NCI-H2196 (cell line): ENCODE measurements at regions not wholly inside any gene's neighbourhood (a gene's known extent, or its start where the extent isn't known, plus 50 kb on each side); places are given as distances from the start of the nearest gene placed in this dataset.

Source experiments
- DNase-seq: peaks from one replicate; lab custom pipeline; 2025; ENCODE audit not compliant: unreplicated experiment; lab: John Stamatoyannopoulos, UW

DNA sequence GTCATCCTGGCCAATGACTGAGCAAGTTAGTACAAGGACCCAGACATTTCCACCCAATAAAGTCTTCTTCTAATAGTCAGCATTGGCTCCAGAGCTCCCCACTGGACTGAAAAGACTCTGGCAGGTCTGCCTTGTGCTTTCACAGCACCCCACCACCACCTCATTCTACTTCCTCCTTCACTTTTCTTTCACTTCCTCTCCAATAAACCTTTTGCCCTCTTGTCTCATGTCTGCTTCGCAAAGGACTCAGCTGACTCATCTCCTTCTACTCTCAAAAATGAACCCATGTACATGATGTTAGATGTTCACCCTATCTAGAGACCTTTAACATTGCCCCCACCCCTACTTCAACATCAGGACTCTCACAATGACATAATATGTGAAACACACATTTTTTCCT, 181.0 kb upstream of the PPP2R3A start:
- DNase-seq = no peak

DNA sequence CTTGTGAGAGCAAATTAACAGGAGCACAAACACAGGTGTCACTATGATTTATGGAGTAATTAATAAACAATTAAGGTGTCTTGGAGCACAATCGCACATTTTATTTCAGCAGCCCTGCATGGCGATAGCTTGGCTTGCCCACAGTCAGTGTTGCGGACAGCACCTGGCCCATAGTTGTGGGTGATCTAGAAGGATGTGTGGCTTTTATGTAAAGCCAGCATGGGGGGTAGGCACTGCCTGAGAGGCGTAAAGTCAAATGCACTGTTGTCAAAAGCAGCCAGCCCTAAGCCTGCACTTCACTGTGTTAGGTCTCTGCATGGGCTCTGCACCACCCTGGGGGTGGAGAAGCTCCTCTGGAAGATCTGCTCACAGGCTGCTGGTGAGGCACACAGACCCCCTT, 177.4 kb upstream of the PPP2R3A start:
- no peak for DNase-seq

DNA sequence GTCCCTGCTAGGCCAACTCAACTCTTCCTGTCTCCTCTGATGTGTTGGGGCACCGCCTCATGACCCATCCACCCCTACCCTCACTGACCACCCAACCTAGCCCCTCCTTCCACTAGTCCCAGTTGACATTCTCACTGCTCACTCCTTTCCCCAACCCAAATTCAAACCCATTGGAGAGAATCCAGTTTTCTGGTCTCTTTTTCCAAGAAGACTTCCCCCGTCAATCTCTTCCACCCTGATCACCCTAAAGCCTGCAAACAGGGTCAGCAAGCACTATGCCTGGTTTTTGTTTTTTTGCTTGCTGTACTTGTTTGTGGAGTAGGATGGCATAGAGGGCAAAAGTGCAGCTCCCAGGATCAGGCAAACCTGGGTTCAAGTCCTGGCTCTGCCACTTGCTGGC, 176.6 kb upstream of the PPP2R3A start:
- DNase-seq = no peak

DNA sequence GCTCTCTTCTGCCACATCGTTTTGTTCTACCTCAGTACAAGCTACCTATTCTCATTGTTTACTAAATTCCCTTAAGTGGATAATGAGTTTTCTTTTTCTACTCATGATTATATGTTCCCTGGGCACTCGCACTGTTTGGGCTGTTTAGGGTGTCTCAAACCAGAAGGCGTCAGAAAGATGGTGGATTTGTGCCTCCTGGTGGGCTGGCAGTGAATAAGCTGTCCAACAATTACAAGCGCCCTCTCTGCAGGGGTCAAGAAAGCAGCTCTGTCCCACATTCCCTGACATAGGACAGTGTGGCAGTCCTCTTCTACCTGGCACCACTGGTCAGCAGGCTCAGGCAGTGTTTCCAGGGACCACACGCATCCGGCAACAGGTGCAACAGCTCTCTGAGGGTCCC, 173.4 kb upstream of the PPP2R3A start:
- DNase-seq = no peak

- no peak for DNase-seq
These were observed 172.6 kb upstream of the PPP2R3A start for GRCh38 chr3:135792858-135793475.

- no peak for DNase-seq
These were observed 165.4 kb upstream of the PPP2R3A start for GRCh38 chr3:135800071-135800549.

DNA sequence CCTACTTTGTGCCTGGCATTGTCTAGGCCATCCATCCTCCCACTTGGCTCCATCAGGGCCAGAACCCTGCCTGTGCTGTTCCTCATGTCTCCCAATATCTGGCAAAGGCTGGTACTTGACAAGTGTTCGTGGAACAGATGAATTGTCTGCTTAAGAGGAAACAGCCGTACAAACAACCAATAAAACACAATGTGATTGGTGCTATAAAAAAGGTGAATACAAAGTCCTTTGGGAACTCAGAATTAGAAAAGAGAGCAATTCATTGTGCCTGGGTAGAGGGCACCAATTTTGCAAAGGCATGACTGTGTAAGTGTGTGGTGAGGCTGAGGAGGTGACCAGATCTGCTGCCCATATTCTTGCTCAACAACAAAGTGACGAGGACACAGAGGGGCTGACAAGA, 164.5 kb upstream of the PPP2R3A start:
- DNase-seq = no peak

- no peak for DNase-seq
These were observed 163.4 kb upstream of the PPP2R3A start for GRCh38 chr3:135802171-135802570.

DNA sequence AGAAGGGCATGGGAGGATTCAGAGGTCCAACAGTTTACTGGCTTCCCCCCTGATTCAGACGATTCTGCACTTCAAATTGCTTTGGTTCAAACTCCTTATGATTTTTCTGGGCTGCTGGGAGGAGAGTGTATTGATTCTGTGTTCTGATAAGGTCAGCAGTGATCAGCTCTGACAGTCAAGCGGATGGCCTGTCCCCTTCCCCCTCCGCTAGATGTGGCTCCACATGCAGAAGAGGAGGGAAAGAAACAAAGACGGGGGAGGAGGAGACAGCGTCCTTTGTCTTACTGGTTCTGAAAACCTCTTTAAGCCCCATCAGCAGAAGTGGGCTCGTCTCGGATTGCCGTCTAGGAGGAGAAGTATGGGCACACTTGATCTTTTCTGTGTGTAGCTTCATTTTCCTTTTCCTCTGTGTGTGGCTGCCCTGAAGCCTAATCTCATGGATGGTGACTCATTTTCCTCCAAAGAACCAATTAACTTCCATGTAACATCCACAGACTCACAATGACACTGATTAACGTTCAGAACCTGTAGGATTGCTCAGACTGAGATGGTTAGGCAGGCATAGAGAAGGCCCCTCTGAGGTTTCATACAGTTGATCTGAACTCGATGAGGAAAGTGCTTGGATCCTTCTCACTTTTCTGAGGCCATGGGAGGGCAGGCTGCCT, 162.4 kb upstream of the PPP2R3A start:
- DNase-seq = no peak

- no peak for DNase-seq
These were observed 159.8 kb upstream of the PPP2R3A start for GRCh38 chr3:135805752-135806151.

GRCh38 chr3:135806317-135806716, 159.2 kb upstream of the PPP2R3A start:
- no peak for DNase-seq

DNA sequence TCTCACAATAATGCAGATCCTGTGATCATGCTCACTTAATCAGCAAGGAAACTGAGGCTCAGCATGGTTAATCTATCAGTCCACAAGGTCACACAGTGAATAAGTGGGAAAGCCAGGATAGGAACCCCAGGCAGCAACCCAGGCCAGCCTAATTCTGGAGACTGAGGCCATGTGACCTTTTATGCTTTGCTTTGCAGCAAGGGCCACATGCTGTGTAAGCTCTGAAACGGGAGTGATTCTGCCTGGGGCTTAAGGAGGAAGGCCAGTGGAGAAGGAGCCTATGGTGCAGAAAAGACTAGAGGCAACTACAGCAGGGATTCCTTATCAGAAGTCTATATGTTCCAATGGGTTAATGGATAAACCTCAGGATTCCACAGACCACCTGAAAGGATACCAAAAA, 157.6 kb upstream of the PPP2R3A start:
- DNase-seq = no peak

DNA sequence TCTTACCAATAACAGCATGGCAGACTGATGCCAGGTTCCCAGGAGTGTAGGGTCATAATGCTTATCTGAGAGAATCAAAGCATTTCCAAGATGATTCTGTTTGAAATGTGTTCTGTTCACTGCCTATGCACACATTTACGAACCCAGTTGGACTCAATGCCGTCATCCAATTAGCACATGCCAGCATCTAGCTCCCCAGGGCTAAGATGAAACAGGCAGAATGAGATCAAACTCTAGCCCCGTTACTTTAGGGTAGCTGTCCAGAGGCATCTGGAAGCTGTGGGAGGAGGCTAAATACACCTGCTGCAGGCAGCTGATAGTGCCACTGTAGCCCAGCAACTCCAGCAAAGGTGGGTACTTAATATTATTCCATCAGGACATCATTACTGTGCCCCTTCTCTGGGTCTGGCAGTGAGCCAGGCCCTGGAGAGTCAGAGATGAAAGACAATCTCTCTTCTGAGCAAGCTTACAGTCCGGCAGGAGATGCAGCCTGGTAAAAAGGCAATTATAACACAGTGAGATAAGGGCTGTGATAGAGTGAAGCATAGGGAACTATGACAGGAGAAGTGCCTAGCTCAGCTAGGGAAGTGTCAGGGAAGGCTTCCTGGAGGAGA, 156.4 kb upstream of the PPP2R3A start:
- no peak for DNase-seq

DNA sequence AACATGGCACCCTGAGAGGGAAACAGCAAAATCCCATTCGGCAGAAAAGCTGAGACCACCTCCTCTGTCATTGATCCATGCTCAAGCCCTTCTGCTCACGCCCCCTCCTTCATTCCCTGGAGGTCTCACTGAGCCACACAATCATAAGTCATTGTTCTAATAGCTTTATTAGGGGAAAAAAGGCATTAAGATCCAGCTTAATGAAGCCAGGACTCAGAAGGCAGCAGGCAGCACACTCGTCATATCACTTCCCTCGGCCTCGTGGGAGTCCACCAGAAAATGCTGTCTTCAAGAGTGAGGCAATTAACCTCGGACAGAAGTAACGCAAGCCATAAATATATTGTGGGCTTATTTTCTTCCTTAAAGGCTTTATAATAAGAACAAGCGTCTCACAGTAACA, 153.9 kb upstream of the PPP2R3A start:
- DNase-seq = no peak

DNA sequence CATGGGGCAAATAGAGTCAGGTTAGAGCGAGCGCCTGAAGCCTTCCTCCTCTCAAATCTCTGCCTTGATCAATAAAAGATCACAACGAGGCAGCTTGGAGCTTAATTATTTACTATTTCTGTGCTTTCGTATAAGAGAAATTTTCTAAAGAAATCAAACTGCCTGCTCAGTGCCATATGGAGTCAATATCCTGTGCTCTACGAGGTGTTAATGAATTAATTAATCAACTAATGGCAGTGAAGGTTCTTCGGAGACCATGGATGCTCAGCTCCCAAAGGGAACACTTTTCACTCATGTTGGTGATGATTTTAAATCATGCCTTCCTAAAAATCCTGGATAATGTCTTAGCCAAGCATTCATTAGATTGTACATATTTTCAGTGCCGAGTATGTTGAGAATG, 153.5 kb upstream of the PPP2R3A start:
- no peak for DNase-seq

- no peak for DNase-seq
These were observed 131.1 kb upstream of the PPP2R3A start for GRCh38 chr3:135834465-135834864.

DNA sequence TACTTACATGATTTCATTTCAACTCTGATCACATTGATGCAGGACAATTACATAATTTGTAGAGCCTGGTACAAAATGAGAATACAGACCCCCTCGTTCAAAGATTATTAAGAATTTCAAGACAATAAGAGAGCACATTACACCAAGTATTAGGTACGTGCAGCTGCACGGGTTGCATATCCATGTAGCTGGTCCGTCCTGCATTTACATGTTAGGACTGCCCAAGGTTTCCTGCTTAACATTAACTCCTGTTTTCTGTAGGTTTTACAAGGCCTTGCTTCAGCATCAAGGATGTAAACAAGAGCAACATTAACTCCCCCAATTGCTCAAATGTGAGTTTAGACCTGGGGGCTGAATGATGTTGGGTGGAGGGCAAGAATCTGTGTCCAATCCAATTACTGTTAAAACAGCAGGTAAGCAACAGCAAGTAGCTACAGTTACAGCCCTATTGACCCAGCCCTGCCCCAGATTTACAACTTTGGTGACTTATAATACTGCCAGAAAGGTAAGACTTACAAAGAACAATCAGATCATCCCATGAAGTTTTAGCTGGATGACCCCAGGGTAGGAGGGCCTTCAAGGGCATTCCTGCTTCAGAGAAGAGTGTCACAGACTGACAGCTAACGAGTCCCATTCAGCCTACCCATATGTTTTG, 127.4 kb upstream of the PPP2R3A start:
- DNase-seq = no peak

GRCh38 chr3:135840436-135840835, 125.1 kb upstream of the PPP2R3A start:
- DNase-seq = no peak

DNA sequence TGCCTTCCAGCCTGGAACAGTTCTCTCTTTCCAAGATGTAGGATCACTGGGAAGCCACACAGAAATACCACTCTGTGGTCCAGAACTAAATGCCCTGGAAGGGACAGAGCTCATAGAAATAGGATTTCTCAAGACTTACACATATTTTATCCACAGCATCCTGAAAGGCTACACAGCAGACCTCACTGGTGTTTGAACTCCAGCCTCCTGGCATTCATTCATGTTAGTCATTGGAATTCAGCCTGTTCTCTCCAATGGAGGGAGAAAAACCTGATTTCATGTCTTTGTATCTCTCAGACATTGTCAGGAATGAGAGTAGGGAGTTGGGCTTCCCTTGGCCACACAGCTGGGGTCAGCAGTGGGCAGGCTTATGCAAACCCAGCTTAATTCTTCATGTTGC, 121.1 kb upstream of the PPP2R3A start:
- DNase-seq = no peak

DNA sequence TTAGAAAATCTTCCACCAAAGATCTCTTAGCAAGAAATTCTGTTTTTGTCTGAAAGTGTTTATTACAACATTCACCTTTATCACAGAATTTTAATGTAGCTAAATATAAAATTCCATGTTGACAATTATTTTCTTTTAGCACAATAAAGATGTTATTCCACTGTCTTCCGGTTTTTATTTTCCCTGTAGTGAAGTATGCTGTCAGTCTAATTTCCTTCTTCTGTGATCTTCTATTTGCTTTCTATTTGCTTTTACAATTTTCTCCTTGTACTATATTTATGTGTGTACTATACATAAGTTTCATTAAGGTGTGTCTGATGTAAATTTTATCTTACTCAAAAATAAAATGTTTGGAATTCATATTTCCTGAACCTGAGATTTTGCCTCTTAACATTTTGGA, 117.5 kb upstream of the PPP2R3A start:
- DNase-seq = no peak

DNA sequence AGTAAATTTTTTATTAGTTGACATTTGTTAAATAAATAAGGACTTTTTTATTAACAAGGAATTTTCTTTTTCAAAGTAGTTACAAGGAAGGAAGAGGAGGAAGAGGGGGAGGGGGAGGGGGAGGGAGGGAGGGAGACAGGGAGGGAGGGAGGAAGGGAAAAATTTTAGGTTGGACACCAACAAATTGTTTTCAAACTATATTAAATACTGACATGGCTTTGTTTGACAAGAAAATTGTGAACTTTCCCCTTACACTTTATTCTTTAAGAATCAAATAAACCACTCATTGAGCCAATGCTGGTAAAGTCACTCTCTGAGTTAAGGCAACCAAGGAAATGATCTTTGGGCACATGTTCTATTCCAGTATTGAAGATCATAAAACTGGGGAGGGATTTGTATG, 115.7 kb upstream of the PPP2R3A start:
- DNase-seq = no peak
